Trophoblast cell (in vitro differentiated cells and primary cell): ENCODE measurements at regions not wholly inside any gene's neighbourhood (a gene's known extent, or its start where the extent isn't known, plus 50 kb on each side); places are given as distances from the start of the nearest gene placed in this dataset.

Experiments used
- DNase-seq, 2 donors: peaks; one replicate each; pipeline ENCODE4 v3.0.0-alpha.2; 2016
- H2AFZ ChIP-seq: 2 replicates; pipeline ENCODE4 v1.6.1; 2013; ENCODE audit warnings: low read length, moderate library complexity, mild to moderate bottlenecking; ENCODE audit not compliant: insufficient read depth, poor library complexity
- H2AK5ac ChIP-seq: 2 replicates; pipeline ENCODE4 v1.6.1; 2013; ENCODE audit warnings: mild to moderate bottlenecking, low read length
- H2BK120ac ChIP-seq: 2 replicates; pipeline ENCODE4 v1.6.1; 2013; ENCODE audit warnings: low read length, mild to moderate bottlenecking, moderate library complexity; ENCODE audit not compliant: insufficient read depth, poor library complexity
- H2BK12ac ChIP-seq: 2 replicates; pipeline ENCODE4 v1.6.1; 2013; ENCODE audit warnings: mild to moderate bottlenecking, low read length, moderate library complexity
- H2BK5ac ChIP-seq: 2 replicates; pipeline ENCODE4 v1.6.1; 2013; ENCODE audit warnings: low read length, low read depth, moderate library complexity, mild to moderate bottlenecking; ENCODE audit not compliant: poor library complexity
- H3K14ac ChIP-seq: 2 replicates; pipeline ENCODE4 v1.6.1; 2013; ENCODE audit warnings: mild to moderate bottlenecking, low read length
- H3K18ac ChIP-seq: 2 replicates; pipeline ENCODE4 v1.6.1; 2013; ENCODE audit warnings: mild to moderate bottlenecking, low read length
- H3K23ac ChIP-seq: 2 replicates; pipeline ENCODE4 v1.6.1; 2013; ENCODE audit warnings: low read length
- H3K27ac ChIP-seq: 2 replicates; pipeline ENCODE4 v1.5.1; 2013; ENCODE audit warnings: low read depth, mild to moderate bottlenecking, inconsistent platforms, low read length, moderate library complexity
- H3K27me3 ChIP-seq: 2 replicates; pipeline ENCODE4 v1.6.1; 2013; ENCODE audit warnings: inconsistent platforms, mild to moderate bottlenecking, low read length, moderate library complexity; ENCODE audit not compliant: insufficient read depth
- H3K36me3 ChIP-seq, 2 experiments: 1 replicate in 1 of 2; 2 replicates in 1 of 2; pipeline ENCODE4 v1.6.1; 2013; ENCODE audit warnings: low read length in 2 of 2, mild to moderate bottlenecking in 2 of 2, moderate library complexity in 1 of 2; ENCODE audit not compliant: insufficient read depth in 2 of 2, control insufficient read depth in 1 of 2
- H3K4ac ChIP-seq: 2 replicates; pipeline ENCODE4 v1.6.1; 2013; ENCODE audit warnings: low read depth, mild to moderate bottlenecking, low read length, moderate library complexity
- H3K4me1 ChIP-seq, 2 experiments: 1 replicate in 1 of 2; 2 replicates in 1 of 2; pipeline ENCODE4 v1.6.1; 2013; ENCODE audit warnings: low read length in 2 of 2, mild to moderate bottlenecking in 2 of 2, moderate library complexity in 1 of 2; ENCODE audit not compliant: insufficient read depth in 2 of 2, control insufficient read depth in 1 of 2
- H3K4me2 ChIP-seq: 2 replicates; pipeline ENCODE4 v1.6.1; 2013; ENCODE audit warnings: inconsistent platforms, mild to moderate bottlenecking, low read length, moderate library complexity
- H3K4me3 ChIP-seq: 2 replicates; pipeline ENCODE4 v1.5.1; 2013; ENCODE audit warnings: mild to moderate bottlenecking, low read depth, low read length, inconsistent platforms
- H3K79me1 ChIP-seq: one replicate; pipeline ENCODE4 v1.6.1; 2013; ENCODE audit warnings: low read length
- H3K79me2 ChIP-seq: 2 replicates; pipeline ENCODE4 v1.6.1; 2013; ENCODE audit warnings: low read length, mild to moderate bottlenecking; ENCODE audit not compliant: control insufficient read depth, insufficient read depth, poor library complexity
- H3K9ac ChIP-seq: 2 replicates; pipeline ENCODE4 v1.6.1; 2013; ENCODE audit warnings: mild to moderate bottlenecking, low read length
- H3K9me3 ChIP-seq: 2 replicates; pipeline ENCODE4 v1.6.1; 2013; ENCODE audit warnings: low read depth, mild to moderate bottlenecking, control low read depth, inconsistent platforms, low read length; ENCODE audit not compliant: insufficient read depth
- H4K12ac ChIP-seq: 2 replicates; pipeline ENCODE4 v1.6.1; 2013; ENCODE audit warnings: low read depth, mild to moderate bottlenecking, low read length, moderate library complexity
- H4K8ac ChIP-seq: 2 replicates; pipeline ENCODE4 v1.6.1; 2013; ENCODE audit warnings: low read depth, mild to moderate bottlenecking, low read length, moderate library complexity
- H4K91ac ChIP-seq: one replicate; pipeline ENCODE4 v1.6.1; 2013; ENCODE audit warnings: low read depth, mild to moderate bottlenecking, low read length, moderate library complexity
- whole genome bisulfite sequencing: extraction: QIAGEN DNeasy Blood & Tissue Kit; methylation state at CpG from one replicate; pipeline ENCODE4 v1.1.7; 2013; ENCODE audit warnings: missing lambda C conversion rate; ENCODE audit not compliant: insufficient read length, insufficient coverage; ENCODE audit errors: extremely low coverage; 5-methylcytosine and 5-hydroxymethylcytosine counted together

DNA sequence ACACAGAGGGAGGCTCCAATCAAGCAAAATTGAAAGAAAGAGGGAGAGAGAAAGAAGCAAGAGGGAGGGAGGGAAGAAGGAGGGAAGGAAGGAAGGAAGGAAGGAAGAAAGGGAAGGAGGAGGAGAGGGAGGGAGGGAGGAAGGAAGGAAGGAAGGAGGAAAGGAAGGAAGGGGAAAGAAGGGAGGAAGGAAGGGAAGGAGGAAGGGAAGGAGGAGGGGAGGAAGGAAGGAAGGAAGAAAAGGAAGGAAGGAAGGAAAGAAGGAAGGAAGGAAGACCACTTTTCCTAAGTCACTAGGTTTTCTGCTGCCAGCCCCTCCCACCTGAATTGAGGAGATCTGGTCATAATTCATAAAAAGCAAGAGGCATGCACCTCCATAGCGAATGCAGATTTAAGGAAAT lies 287.0 kb downstream of the SP3 start:
- H2BK12ac ChIP-seq: no peak overlapping the region
- no peak overlapping the region for H3K23ac ChIP-seq
- H3K4me3 ChIP-seq: no peak overlapping the region
- H4K12ac ChIP-seq: no peak overlapping the region
- no peaks in the 10 kb centered on the region for H3K27me3 ChIP-seq
- no peak overlapping the region for H3K4me2 ChIP-seq
- no CpG with 5 or more reads among the region's 1 CpG for WGBS
- H2AFZ ChIP-seq: no peak overlapping the region
- no peaks in the 10 kb centered on the region for H3K36me3 ChIP-seq
- no peak overlapping the region for H4K8ac ChIP-seq
- H3K18ac ChIP-seq: no peak overlapping the region
- no peaks in the 10 kb centered on the region for H3K4me1 ChIP-seq
- H3K27ac ChIP-seq: no peak overlapping the region
- H3K9ac ChIP-seq: no peak overlapping the region
- no peak overlapping the region for H3K4ac ChIP-seq
- H2BK120ac ChIP-seq: no peak overlapping the region
- H3K9me3 ChIP-seq: no peaks in the 10 kb centered on the region
- H3K79me1 ChIP-seq: no peaks in the 10 kb centered on the region
- no peak overlapping the region for H2BK5ac ChIP-seq
- H2AK5ac ChIP-seq: no peak overlapping the region
- H3K79me2 ChIP-seq: no peaks in the 10 kb centered on the region
- no peak for DNase-seq
- H4K91ac ChIP-seq: no peak overlapping the region
- no peak overlapping the region for H3K14ac ChIP-seq

DNA sequence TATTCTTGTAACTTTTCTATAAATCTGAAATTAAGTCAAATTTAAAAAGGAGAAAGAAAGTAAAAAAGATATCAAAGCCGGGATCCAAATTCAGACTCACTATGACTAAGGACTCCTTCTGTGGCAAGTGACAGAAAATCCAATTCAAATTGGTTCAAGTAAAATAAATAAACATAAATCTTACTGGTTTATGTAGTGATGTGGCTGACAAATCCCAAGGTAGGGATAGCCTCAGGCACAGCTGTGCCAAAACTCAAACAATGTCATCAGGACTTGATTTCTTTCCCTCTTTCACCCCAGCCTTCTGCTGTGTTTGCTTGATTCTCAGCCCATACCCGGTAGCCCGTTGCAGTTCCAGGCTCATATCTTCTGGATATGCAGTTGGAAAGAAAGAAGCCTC lies 284.6 kb downstream of the SP3 start:
- no peak for DNase-seq
- Histone ChIP-seq H3K4me3 (no peak overlapping the region), H4K91ac (no peak overlapping the region), H2BK120ac (no peak overlapping the region), H3K79me1 (no peaks in the 10 kb centered on the region), H2BK12ac (no peak overlapping the region), H3K27ac (no peak overlapping the region), H3K4me1 (no peaks in the 10 kb centered on the region), H3K4me2 (no peak overlapping the region), H2BK5ac (no peak overlapping the region), H3K14ac (no peak overlapping the region), H2AK5ac (no peak overlapping the region), H3K27me3 (no peaks in the 10 kb centered on the region), H3K79me2 (no peaks in the 10 kb centered on the region), H3K4ac (no peak overlapping the region), H3K23ac (no peak overlapping the region), H3K36me3 (no peaks in the 10 kb centered on the region), H2AFZ (no peak overlapping the region), H3K9ac (no peak overlapping the region), H4K8ac (no peak overlapping the region), H3K9me3 (no peaks in the 10 kb centered on the region), H4K12ac (no peak overlapping the region), H3K18ac (no peak overlapping the region)
- WGBS: no CpG with 5 or more reads among the region's 3 CpGs

DNA sequence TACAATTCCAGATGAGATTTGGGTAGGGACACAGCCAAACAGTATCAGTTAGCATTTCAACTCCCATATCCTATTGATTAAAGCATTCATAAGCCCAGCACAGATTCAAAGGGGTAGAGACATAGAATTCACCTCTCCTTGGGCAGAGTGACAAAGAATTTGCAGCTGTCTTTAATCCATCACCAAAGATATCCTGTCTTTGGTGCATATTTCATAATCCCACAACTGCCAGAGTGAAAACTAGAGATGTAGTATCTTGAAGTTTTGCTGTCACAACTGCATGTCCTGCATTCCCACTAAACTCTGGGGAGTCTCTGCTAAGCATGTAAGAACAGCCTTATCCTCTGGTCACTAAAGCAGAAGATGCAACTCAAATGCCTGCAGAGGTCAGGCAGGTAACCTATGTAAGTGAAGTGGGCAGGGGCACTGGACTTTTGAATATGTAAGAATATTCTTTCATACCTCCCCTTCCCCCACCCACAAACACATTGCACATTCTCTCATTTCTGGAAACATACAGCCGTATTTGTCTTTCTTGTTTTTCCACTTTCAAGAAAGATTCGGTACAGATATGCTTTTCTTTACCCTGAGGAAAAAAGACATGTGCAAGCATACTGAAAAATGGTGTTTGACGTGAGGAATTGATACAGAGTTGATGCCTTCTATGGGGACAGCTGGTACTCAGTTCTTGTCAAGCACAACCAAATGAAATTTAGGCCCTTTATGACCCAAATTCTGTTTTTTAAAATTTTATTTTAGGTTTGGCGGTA lies 283.1 kb downstream of the SP3 start:
- no CpG with 5 or more reads among the region's 4 CpGs for WGBS
- no peak overlapping the region for H3K4ac ChIP-seq
- H3K9me3 ChIP-seq: no peaks in the 10 kb centered on the region
- no peak overlapping the region for H3K4me2 ChIP-seq
- no peak overlapping the region for H2BK5ac ChIP-seq
- H3K27me3 ChIP-seq: no peaks in the 10 kb centered on the region
- H2BK12ac ChIP-seq: no peak overlapping the region
- H4K91ac ChIP-seq: no peak overlapping the region
- H3K18ac ChIP-seq: no peak overlapping the region
- no peak overlapping the region for H3K23ac ChIP-seq
- no peak overlapping the region for H2BK120ac ChIP-seq
- no peak overlapping the region for H2AK5ac ChIP-seq
- H3K14ac ChIP-seq: no peak overlapping the region
- H3K79me2 ChIP-seq: no peaks in the 10 kb centered on the region
- peak; percentile 4 to 54 for DNase-seq
- H3K36me3 ChIP-seq: no peaks in the 10 kb centered on the region
- no peak overlapping the region for H3K9ac ChIP-seq
- no peaks in the 10 kb centered on the region for H3K79me1 ChIP-seq
- H3K27ac ChIP-seq: no peak overlapping the region
- no peaks in the 10 kb centered on the region for H3K4me1 ChIP-seq
- no peak overlapping the region for H4K12ac ChIP-seq
- H4K8ac ChIP-seq: no peak overlapping the region
- no peak overlapping the region for H2AFZ ChIP-seq
- no peak overlapping the region for H3K4me3 ChIP-seq

DNA sequence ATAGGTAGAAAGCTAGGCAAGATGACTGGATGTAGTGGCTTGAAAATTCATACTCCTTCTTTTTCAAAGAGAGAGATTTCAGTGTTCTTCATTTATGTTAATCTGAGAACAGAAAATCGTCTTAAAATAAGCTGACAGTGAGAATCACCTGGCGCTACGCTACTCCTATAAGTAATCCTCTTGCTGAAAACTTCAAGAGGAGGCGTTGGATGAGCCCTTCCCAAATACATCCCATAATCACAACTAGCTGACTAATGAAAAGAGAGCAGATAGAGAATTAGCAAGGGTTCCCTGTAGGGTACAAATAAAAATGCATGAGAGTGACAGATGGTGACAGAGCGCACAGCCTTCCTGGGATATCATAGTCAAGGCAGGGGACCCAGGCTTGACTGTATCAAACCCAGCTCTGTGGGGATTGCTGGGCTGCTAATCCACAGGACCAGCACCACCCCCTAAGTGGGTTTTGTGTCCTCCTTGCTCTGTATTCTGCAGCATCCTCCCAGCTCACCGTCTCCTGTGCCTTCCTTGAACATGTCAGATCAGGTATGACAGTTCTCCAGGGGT lies 280.2 kb downstream of the SP3 start:
- Histone ChIP-seq H2AK5ac (no peak overlapping the region), H4K91ac (no peak overlapping the region), H3K18ac (no peak overlapping the region), H3K27me3 (no peaks in the 10 kb centered on the region), H2BK5ac (no peak overlapping the region), H3K79me1 (no peaks in the 10 kb centered on the region), H2BK12ac (no peak overlapping the region), H3K4ac (no peak overlapping the region), H3K4me3 (no peak overlapping the region), H2AFZ (no peak overlapping the region), H3K27ac (no peak overlapping the region), H2BK120ac (no peak overlapping the region), H3K23ac (no peak overlapping the region), H3K9ac (no peak overlapping the region), H4K12ac (no peak overlapping the region), H3K4me2 (no peak overlapping the region), H3K36me3 (no peaks in the 10 kb centered on the region), H3K9me3 (no peaks in the 10 kb centered on the region), H4K8ac (no peak overlapping the region), H3K4me1 (no peaks in the 10 kb centered on the region), H3K14ac (no peak overlapping the region), H3K79me2 (no peaks in the 10 kb centered on the region)
- DNase-seq: no peak
- no CpG with 5 or more reads among the region's 6 CpGs for WGBS
